ENCODE measurements at regions not wholly inside any gene's neighbourhood (a gene's known extent, or its start where the extent isn't known, plus 50 kb on each side); places are given as distances from the start of the nearest gene placed in this dataset.

DNA sequence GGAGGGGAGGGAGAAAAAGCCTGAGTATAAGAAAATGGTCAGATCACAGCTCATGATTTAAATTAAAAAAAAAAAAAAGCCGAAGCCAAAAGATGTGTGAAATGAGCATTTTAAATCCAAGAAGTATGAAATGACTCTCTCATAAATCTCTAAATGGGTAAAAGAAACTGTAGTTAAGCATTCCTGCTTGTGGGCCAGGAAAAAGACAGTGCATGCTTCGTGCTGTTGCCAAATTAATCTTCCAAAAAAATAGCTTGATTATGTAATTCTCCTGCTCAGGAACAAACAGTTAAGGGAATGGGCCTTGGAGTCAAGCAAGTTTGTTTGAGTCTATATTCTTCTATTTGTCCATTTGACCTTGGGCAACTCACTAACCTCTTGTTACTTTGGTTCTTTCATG lies 325.4 kb upstream of the SEL1L start:
- Mint-ChIP-seq H3K27me3 (no peaks in the 10 kb centered on the region), H3K4me1 (no peaks in the 10 kb centered on the region), H3K4me3 (no peak overlapping the region), H3K36me3 (no peaks in the 10 kb centered on the region), H3K9me3 (peaks cover 13 to 15% of the 10 kb centered on the region in 2 donors), H3K27ac (no peak overlapping the region)
- ATAC-seq (replicated peaks) (no peak), DNase-seq (no peak)

DNA sequence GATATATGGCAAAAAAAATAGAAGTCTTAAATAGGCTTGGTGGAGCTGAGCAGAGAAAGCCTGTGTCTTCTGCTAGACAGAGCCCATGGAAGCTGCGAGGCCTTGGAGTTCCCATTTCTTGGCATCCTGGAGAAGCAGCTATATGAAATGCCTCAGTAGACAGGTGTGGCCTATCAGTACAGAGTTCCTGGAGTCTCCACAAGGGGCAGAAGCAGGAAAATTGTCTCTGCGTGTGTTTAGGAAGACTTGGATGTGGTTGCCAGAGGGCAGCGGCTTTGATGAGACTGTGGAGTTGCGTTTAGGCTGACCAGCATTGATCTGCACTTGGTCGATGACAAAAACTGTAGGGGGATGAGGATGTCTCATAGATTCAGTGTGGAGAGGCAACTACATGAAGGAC lies 334.5 kb upstream of the SEL1L start:
- Mint-ChIP-seq H3K36me3 (no peaks in the 10 kb centered on the region), H3K4me1 (no peaks in the 10 kb centered on the region), H3K9me3 (peaks cover 0 to 2% of the 10 kb centered on the region in 2 donors), H3K27ac (no peak overlapping the region), H3K4me3 (no peak overlapping the region), H3K27me3 (no peaks in the 10 kb centered on the region)
- no peak for ATAC-seq (replicated peaks)
- DNase-seq, result no peak

DNA sequence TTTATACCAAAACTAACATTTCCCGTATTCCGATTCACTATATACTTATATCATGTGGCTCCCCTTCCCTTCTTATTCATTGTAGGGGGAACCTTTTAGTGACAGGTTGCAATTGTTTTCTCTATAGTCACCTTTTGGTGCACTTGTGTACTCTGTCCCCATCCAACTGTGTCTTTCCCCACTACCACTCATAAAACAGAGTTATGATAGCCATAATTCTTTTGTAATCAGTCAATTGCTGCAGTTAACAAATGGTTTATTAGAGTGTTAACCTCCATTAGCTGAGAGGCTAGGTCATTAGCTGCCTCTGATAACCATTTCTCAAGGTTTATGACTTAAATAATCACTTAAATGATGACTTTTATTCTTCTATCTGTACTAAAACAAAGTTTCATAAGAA lies 338.1 kb upstream of the SEL1L start:
- Mint-ChIP-seq H3K27ac (no peak overlapping the region), H3K9me3 (peaks cover 7 to 11% of the 10 kb centered on the region in 2 donors), H3K27me3 (no peaks in the 10 kb centered on the region), H3K4me1 (no peaks in the 10 kb centered on the region), H3K4me3 (no peak overlapping the region), H3K36me3 (peaks cover 0 to 3% of the 10 kb centered on the region in 2 donors)
- ATAC-seq (replicated peaks) (no peak), DNase-seq (no peak)

- no peaks in the 10 kb centered on the region for H3K4me1 Mint-ChIP-seq
Observed at GRCh38 chr14:81884382-81884781, 350.7 kb upstream of the SEL1L start.

GRCh38 chr14:81886588-81886987 lies 352.9 kb upstream of the SEL1L start:
- Mint-ChIP-seq H3K36me3 (no peaks in the 10 kb centered on the region), H3K4me1 (no peaks in the 10 kb centered on the region), H3K27ac (no peak overlapping the region), H3K4me3 (no peak overlapping the region), H3K27me3 (no peaks in the 10 kb centered on the region), H3K9me3 (peaks cover 0 to 7% of the 10 kb centered on the region in 2 donors)
- ATAC-seq (replicated peaks) (no peak), DNase-seq (no peak)

More at GRCh38 chr14:81884382-81884781, 350.7 kb upstream of the SEL1L start:
- ATAC-seq (replicated peaks) (no peak), DNase-seq (no peak)
- Mint-ChIP-seq H3K4me3 (no peak overlapping the region), H3K27ac (no peak overlapping the region), H3K36me3 (no peaks in the 10 kb centered on the region), H3K9me3 (peaks cover 0 to 3% of the 10 kb centered on the region in 2 donors), H3K27me3 (no peaks in the 10 kb centered on the region)

- Mint-ChIP-seq H3K36me3 (no peaks in the 10 kb centered on the region), H3K9me3 (peaks cover 0 to 8% of the 10 kb centered on the region in 2 donors), H3K27ac (no peak overlapping the region), H3K4me1 (no peaks in the 10 kb centered on the region), H3K4me3 (no peak overlapping the region), H3K27me3 (no peaks in the 10 kb centered on the region)
- ATAC-seq (replicated peaks) (no peak), DNase-seq (no peak)
Observed at GRCh38 chr14:81889529-81889928, 355.9 kb upstream of the SEL1L start.

DNA sequence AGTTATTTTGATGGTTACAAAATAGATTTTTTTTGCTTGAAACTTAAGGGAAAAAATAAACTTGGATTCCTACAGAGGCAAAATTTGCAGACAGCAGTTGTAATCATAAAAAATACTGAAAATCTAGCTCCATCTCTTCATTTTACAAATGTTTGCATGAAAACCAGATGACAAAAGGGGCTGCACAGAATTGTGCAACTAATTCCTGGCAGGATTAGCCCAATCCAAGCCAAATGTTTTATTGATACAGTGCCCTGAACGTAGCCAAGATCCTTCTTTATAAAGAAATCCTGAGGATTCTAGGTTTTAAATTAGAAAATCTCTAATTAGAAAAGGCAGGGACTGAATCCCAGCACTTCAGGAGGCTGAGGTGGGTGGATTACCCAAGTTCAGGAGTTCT lies 356.4 kb upstream of the SEL1L start:
- peaks cover under 1 to 8% of the 10 kb centered on the region in 2 donors for H3K9me3 Mint-ChIP-seq
- ATAC-seq (replicated peaks), result no peak
- H3K4me1 Mint-ChIP-seq, result no peaks in the 10 kb centered on the region
- H3K36me3 Mint-ChIP-seq, result no peaks in the 10 kb centered on the region
- H3K27me3 Mint-ChIP-seq, result no peaks in the 10 kb centered on the region
- no peak overlapping the region for H3K27ac Mint-ChIP-seq
- no peak for DNase-seq
- no peak overlapping the region for H3K4me3 Mint-ChIP-seq

DNA sequence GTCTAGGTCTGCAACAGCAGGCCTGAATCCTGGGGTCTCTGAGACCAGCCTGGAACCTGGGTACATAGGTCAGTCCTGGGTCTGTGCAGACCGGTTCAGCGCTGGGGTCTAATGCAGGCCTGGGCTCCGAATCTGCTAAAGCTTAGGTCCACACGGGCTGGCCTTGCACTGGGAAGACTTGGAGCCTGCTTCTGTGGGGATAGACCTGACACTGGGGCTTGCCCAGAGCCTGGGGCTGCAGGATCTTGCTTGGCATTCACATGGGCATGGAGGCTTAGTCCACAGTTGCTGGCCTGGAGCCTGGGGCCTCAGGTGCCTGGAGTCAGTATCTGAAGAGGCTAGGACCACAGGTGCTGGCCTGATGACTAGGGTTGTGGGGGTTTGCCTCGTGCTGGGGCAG lies 369.8 kb upstream of the SEL1L start:
- ATAC-seq (replicated peaks) (no peak), DNase-seq (no peak)
- H3K9me3 Mint-ChIP-seq, result peaks cover 14 to 17% of the 10 kb centered on the region in 2 donors
- no peaks in the 10 kb centered on the region for H3K4me1 Mint-ChIP-seq
- no peak overlapping the region for H3K27ac Mint-ChIP-seq
- no peaks in the 10 kb centered on the region for H3K36me3 Mint-ChIP-seq
- H3K4me3 Mint-ChIP-seq, result no peak overlapping the region
- H3K27me3 Mint-ChIP-seq, result no peaks in the 10 kb centered on the region

GRCh38 chr14:81927070-81927469 lies 393.4 kb upstream of the SEL1L start:
- Mint-ChIP-seq H3K9me3 (peaks cover 0 to 3% of the 10 kb centered on the region in 2 donors), H3K4me1 (no peaks in the 10 kb centered on the region), H3K36me3 (no peaks in the 10 kb centered on the region), H3K27me3 (no peaks in the 10 kb centered on the region), H3K4me3 (no peak overlapping the region), H3K27ac (no peak overlapping the region)
- no peak for ATAC-seq (replicated peaks)
- no peak for DNase-seq

DNA sequence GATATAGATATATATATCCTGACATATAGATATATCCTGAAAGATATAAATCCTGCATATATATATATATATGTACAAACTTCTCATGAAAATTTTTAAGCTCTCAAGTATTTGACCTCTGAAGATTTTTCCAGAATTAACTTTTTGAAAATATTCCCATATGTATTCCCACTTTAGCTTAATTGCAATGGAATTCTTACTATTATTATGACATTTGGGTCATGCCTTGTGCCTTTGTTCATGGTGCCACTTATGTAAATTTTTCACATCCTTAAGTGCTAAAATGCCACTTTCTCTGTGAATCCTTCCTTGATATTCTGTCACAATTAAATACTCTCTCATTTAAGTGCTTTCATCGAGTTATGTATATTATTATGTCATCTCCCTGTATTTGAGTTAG lies 398.2 kb upstream of the SEL1L start:
- DNase-seq, result no peak
- Mint-ChIP-seq H3K27ac (no peak overlapping the region), H3K4me1 (no peaks in the 10 kb centered on the region), H3K36me3 (no peaks in the 10 kb centered on the region), H3K9me3 (peaks cover 0 to 4% of the 10 kb centered on the region in 2 donors), H3K4me3 (no peak overlapping the region), H3K27me3 (no peaks in the 10 kb centered on the region)
- no peak for ATAC-seq (replicated peaks)

DNA sequence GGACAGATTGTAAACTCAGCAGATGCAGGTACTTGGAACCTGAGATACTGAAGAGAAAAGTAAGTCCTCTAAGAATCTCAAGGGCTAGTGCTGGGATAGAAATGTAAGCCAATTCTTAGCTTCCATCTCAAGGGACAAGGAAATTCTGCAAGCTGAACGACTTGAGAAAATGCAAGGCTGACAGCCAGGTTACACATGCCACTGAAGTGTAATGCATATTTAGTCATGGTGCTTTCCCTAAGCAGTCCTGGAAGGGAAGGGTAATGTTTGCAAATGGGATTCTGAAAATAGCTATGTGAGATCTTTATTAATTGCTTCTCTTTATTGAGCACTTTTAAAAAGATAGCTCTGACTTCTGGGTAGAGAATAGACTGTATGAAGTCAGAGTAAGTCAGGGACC lies 402.7 kb upstream of the SEL1L start:
- ATAC-seq (replicated peaks), result no peak
- Mint-ChIP-seq H3K27me3 (no peaks in the 10 kb centered on the region), H3K9me3 (peaks cover 5 to 8% of the 10 kb centered on the region in 2 donors), H3K27ac (no peak overlapping the region), H3K4me3 (no peak overlapping the region), H3K36me3 (no peaks in the 10 kb centered on the region), H3K4me1 (no peaks in the 10 kb centered on the region)
- DNase-seq, result no peak

DNA sequence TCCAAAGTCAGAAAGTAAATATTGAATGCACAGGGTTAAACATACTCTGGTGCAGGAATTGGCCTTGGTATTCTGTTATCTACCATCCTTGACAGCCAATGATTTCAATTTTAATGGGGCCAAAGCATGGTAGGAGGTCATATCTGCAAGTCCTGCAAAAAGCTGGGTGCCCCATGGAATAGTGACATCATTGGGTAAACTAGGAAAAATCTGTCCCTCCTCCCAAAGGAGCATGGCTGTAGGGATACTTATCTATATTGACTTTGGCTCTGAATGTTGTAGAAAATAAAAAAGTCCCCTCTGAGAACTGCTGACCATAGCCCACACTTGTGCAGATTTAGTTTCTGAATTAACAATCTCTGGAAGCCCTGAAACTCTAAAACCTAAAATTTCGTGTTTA lies 403.2 kb upstream of the SEL1L start:
- no peak for ATAC-seq (replicated peaks)
- no peaks in the 10 kb centered on the region for H3K36me3 Mint-ChIP-seq

DNA sequence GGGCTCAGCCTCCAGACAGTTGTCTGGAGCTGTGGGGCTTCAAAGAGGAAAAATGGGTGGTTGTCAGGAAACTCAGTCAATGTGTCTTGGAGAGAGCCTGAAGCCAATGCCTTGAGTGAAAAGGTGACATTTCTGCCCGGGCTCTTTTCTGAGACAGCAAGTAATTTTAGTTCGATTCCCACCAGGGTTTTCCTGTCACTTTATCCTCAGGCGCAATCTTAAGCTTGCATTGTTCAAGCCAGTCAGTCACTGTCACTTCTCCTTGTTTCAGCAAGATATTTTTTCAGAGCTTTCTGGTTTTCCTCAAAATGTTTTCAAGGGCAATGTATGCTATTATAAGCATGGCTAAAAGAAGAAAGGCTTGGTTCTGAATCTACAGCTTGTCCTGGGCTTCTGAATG lies 404.7 kb upstream of the SEL1L start:
- Mint-ChIP-seq H3K4me1 (no peaks in the 10 kb centered on the region), H3K4me3 (no peak overlapping the region), H3K27me3 (no peaks in the 10 kb centered on the region), H3K9me3 (peaks cover 5 to 12% of the 10 kb centered on the region in 2 donors), H3K36me3 (no peaks in the 10 kb centered on the region), H3K27ac (no peak overlapping the region)
- DNase-seq, result no peak
- no peak for ATAC-seq (replicated peaks)

More for the DNA sequence above, 403.2 kb upstream of the SEL1L start:
- Mint-ChIP-seq H3K27ac (no peak overlapping the region), H3K4me1 (no peaks in the 10 kb centered on the region), H3K27me3 (no peaks in the 10 kb centered on the region), H3K9me3 (peaks cover 5 to 8% of the 10 kb centered on the region in 2 donors), H3K4me3 (no peak overlapping the region)
- no peak for DNase-seq

GRCh38 chr14:81940651-81941050 lies 407.0 kb upstream of the SEL1L start:
- Mint-ChIP-seq H3K4me3 (no peak overlapping the region), H3K27me3 (no peaks in the 10 kb centered on the region), H3K4me1 (no peaks in the 10 kb centered on the region), H3K9me3 (peaks cover 5 to 12% of the 10 kb centered on the region in 2 donors), H3K27ac (no peak overlapping the region), H3K36me3 (no peaks in the 10 kb centered on the region)
- ATAC-seq (replicated peaks) (no peak), DNase-seq (no peak)

GRCh38 chr14:81942071-81942470 lies 408.4 kb upstream of the SEL1L start:
- ATAC-seq (replicated peaks) (no peak), DNase-seq (no peak)
- Mint-ChIP-seq H3K9me3 (peaks cover 5 to 12% of the 10 kb centered on the region in 2 donors), H3K27ac (no peak overlapping the region), H3K27me3 (no peaks in the 10 kb centered on the region), H3K4me3 (no peak overlapping the region), H3K4me1 (no peaks in the 10 kb centered on the region), H3K36me3 (no peaks in the 10 kb centered on the region)

DNA sequence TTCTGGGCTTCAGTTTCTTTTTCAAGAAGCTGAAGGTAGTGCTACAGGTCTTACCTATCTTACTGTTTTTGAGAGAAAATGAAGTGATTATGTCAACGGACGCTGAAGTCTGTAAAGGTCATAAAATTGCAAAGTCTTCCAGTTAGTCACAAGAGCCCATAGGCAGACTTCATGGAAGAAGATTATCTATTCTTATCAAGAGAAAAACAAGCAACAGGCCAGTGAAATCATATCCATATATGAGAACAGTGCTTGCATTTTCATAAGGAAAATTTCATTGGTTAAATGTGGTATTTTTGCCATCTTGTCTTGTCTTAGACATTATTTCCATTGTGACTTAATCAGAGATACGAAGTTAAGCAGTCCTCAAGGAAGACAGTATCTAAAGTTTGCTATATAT lies 412.7 kb upstream of the SEL1L start:
- Mint-ChIP-seq H3K27me3 (no peaks in the 10 kb centered on the region), H3K9me3 (peaks cover 3 to 4% of the 10 kb centered on the region in 2 donors), H3K36me3 (no peaks in the 10 kb centered on the region), H3K4me1 (no peaks in the 10 kb centered on the region), H3K4me3 (no peak overlapping the region), H3K27ac (no peak overlapping the region)
- DNase-seq (no peak), ATAC-seq (replicated peaks) (no peak)

All from stimulated activated naive B cell treated with anti-CD40 and anti-IgM and Interleukin-4, amounts not matched to agents 10 μg/mL and 1 μg/mL and 100 μg/mL, for 72 hours (primary cell).